ENCODE measurements at regions not wholly inside any gene's neighbourhood (a gene's known extent, or its start where the extent isn't known, plus 50 kb on each side); places are given as distances from the start of the nearest gene placed in this dataset.

- TF ChIP-seq ELK1 (IDR thresholded peaks at IDR 0.05; ENCODE audit: low read depth, low read length) (no peak), SMAD5 (IDR thresholded peaks at IDR 0.05; ENCODE audit: low read depth) (no peak), CBX3 (IDR thresholded peaks at IDR 0.05; ENCODE audit: borderline replicate concordance, low read depth) (no peak)
Observed at GRCh38 chr13:109370496-109370895, 415.9 kb downstream of the IRS2 start (continued).

GRCh38 chr13:109369353-109370052 lies 416.9 kb downstream of the IRS2 start:
- no peak for FAIRE-seq
- SMC1A ChIA-PET (ENCODE audit: uncharacterized antibody, unreplicated experiment): no interaction called here
- Histone ChIP-seq H3K4me1 (ENCODE audit: control insufficient read depth, insufficient read depth, low read length) (no peaks in the 10 kb centered on the region), H2AFZ (ENCODE audit: control insufficient read depth, low read depth, low read length) (no peak overlapping the region), H3K79me2 (ENCODE audit: control insufficient read depth, insufficient read depth, low read length) (no peaks in the 10 kb centered on the region), H3K4me2 (ENCODE audit: control insufficient read depth, insufficient read depth) (no peak overlapping the region), H3K9me3 (replicated peaks; ENCODE audit: control insufficient read depth, insufficient read depth, low read length) (no peaks in the 10 kb centered on the region), H3K4me3 (no peak overlapping the region), H3K36me3 (ENCODE audit: control insufficient read depth in 2 of 2, insufficient read depth in 2 of 2, low read length in 1 of 2) (no peaks in the 10 kb centered on the region), H3K9ac (ENCODE audit: control insufficient read depth, insufficient read depth, low read length) (no peak overlapping the region), H3K27me3 (replicated peaks in 1 of 2; ENCODE audit: control insufficient read depth in 2 of 2, insufficient read depth in 2 of 2, low read length in 1 of 2) (no peaks in the 10 kb centered on the region), H4K20me1 (ENCODE audit: control insufficient read depth, insufficient read depth) (no peaks in the 10 kb centered on the region), H3K27ac (ENCODE audit: control insufficient read depth, insufficient read depth) (no peak overlapping the region)
- CTCF ChIA-PET: interaction anchor here (1.0 kb wide), 1 partner anchor 408 kb away, joined by 4 read pairs; no protein-coding TSS in a partner anchor
- POLR2A ChIA-PET: no interaction called here
- RAD21 ChIA-PET (ENCODE audit: unreplicated experiment): no interaction called here
- BruUV-seq (replicated peaks): no TSS peak
- no peak for ATAC-seq
- 50% methylated on average over 14 of the region's 14 CpGs for WGBS (ENCODE audit: insufficient coverage, insufficient replicate concordance, low lambda C conversion rate, missing lambda C conversion rate)
- no peak for DNase-seq (ENCODE audit: low read depth, low spot score)
- intact Hi-C loops (cut with micrococcal nuclease; ENCODE audit: unreplicated experiment): no loop called here
- in situ Hi-C loops (cut with MboI): no loop called here
- TF ChIP-seq IKZF2 (IDR thresholded peaks at IDR 0.05) (no peak), POLR2AphosphoS2 (IDR thresholded peaks at IDR 0.05; ENCODE audit: low read depth, low read length) (no peak), NRF1 (conservative IDR thresholded peaks at IDR 0.05; ENCODE audit: low read depth, low read length) (no peak), CTCF (IDR thresholded peaks at IDR 0.05 in 2 of 3, conservative IDR thresholded peaks at IDR 0.05 in 1 of 3; ENCODE audit: control insufficient read depth in 2 of 3, extremely low read depth in 1 of 3, insufficient read depth in 1 of 3, low read depth in 3 of 3, low read length in 3 of 3) (no peak), ATF7 (IDR thresholded peaks at IDR 0.05; ENCODE audit: low read depth) (no peak), HDAC6 (IDR thresholded peaks at IDR 0.05; ENCODE audit: unreplicated experiment) (no peak), ELK1 (IDR thresholded peaks at IDR 0.05; ENCODE audit: low read depth, low read length) (no peak), BCLAF1 (IDR thresholded peaks at IDR 0.05) (no peak), RCOR1 (conservative IDR thresholded peaks at IDR 0.05; ENCODE audit: low read depth, low read length) (no peak), MYB (IDR thresholded peaks at IDR 0.05; ENCODE audit: borderline replicate concordance, low read depth, low read length) (no peak)

Measured in GM12878 (cell line).